Pulmonary artery endothelial cell (primary cell): ENCODE measurements at regions not wholly inside any gene's neighbourhood (a gene's known extent, or its start where the extent isn't known, plus 50 kb on each side); places are given as distances from the start of the nearest gene placed in this dataset.

ENCODE experiments used
- DNase-seq: peaks from one replicate; pipeline ENCODE4 v3.0.0-alpha.2; 2011; ENCODE audit warnings: low read depth, low spot score

GRCh38 chr2:5515693-5516092 lies 176.5 kb upstream of the SOX11 start:
- no peak for DNase-seq

- no peak for DNase-seq
These were observed 172.9 kb upstream of the SOX11 start for GRCh38 chr2:5519286-5519685.

GRCh38 chr2:5520463-5520972 lies 171.7 kb upstream of the SOX11 start:
- no peak for DNase-seq

- no peak for DNase-seq
These were observed 170.7 kb upstream of the SOX11 start for GRCh38 chr2:5521461-5521860.

GRCh38 chr2:5524551-5524950 lies 167.6 kb upstream of the SOX11 start:
- no peak for DNase-seq

GRCh38 chr2:5528706-5529105 lies 163.5 kb upstream of the SOX11 start:
- DNase-seq = no peak

GRCh38 chr2:5530011-5530696 lies 162.0 kb upstream of the SOX11 start:
- DNase-seq = no peak

- no peak for DNase-seq
These were observed 156.9 kb upstream of the SOX11 start for GRCh38 chr2:5535301-5535700.

- no peak for DNase-seq
These were observed 154.9 kb upstream of the SOX11 start for GRCh38 chr2:5537180-5537688.

GRCh38 chr2:5538313-5538712 lies 153.9 kb upstream of the SOX11 start:
- DNase-seq = no peak

- no peak for DNase-seq
These were observed 153.4 kb upstream of the SOX11 start for GRCh38 chr2:5538772-5539171.

GRCh38 chr2:5539282-5540165 lies 152.7 kb upstream of the SOX11 start:
- DNase-seq = no peak

GRCh38 chr2:5540856-5541255 lies 151.3 kb upstream of the SOX11 start:
- no peak for DNase-seq

GRCh38 chr2:5544205-5544786 lies 147.9 kb upstream of the SOX11 start:
- DNase-seq = no peak

GRCh38 chr2:5546181-5546580 lies 146.0 kb upstream of the SOX11 start:
- DNase-seq = no peak

GRCh38 chr2:5548991-5549715 lies 143.0 kb upstream of the SOX11 start:
- DNase-seq = no peak

- DNase-seq = no peak
These were observed 142.4 kb upstream of the SOX11 start for GRCh38 chr2:5549771-5550170.

- DNase-seq = no peak
These were observed 136.5 kb upstream of the SOX11 start for GRCh38 chr2:5555636-5556035.

GRCh38 chr2:5561006-5561405 lies 131.2 kb upstream of the SOX11 start:
- no peak for DNase-seq

- DNase-seq = no peak
These were observed 129.8 kb upstream of the SOX11 start for GRCh38 chr2:5562426-5562825.

GRCh38 chr2:5562865-5563264 lies 129.3 kb upstream of the SOX11 start:
- no peak for DNase-seq
